HepG2 (cell line): ENCODE measurements at regions not wholly inside any gene's neighbourhood (a gene's known extent, or its start where the extent isn't known, plus 50 kb on each side); places are given as distances from the start of the nearest gene placed in this dataset.

Source experiments
- ATAC-seq: fragments of 200-7000 bp; cut with Tn5 transposase; 3 replicates; pipeline ENCODE4 v1.9.1; 2020; ENCODE audit warnings: mild to moderate bottlenecking, moderate library complexity
- BruUV-seq: library from RNA; stranded (reverse); fragments of 400-500 nt; replicated peaks from 2 replicates; lab custom pipeline; 2021; lab: Mats Ljungman, UMichigan
- CTCF ChIA-PET: fragments of 300-600 bp; formaldehyde crosslinking; extraction: SDS; loops from one replicate; lab custom pipeline; 2021; ENCODE audit warnings: low total read pairs, inconsistent platforms, low intra/inter-chr PET ratio; lab: Yijun Ruan, JAX
- POLR2A ChIA-PET: fragments of 350-600 bp; sonication (Branson Sonifier 250); formaldehyde crosslinking; loops from one replicate; lab custom pipeline; 2020; ENCODE audit warnings: antibody characterized with exemption, inconsistent platforms; lab: Yijun Ruan, JAX
- DNase-seq: peaks from one replicate; pipeline ENCODE4 v3.0.0-alpha.2; 2015; ENCODE audit warnings: low spot score
- FAIRE-seq: peaks from 3 replicates; lab custom pipeline; 2011; peaks lifted over from hg19 to GRCh38; lab: Jason Lieb, UNC
- H2AFZ ChIP-seq: one replicate; pipeline ENCODE4 v1.6.1; 2011; ENCODE audit warnings: low read length, inconsistent platforms
- H3K27ac ChIP-seq: fragments of 300-600 bp; 3 replicates; pipeline ENCODE4 v1.8.0; 2011; ENCODE audit warnings: mixed run types, mild to moderate bottlenecking, mixed read lengths, low read length, inconsistent platforms; ENCODE audit not compliant: insufficient read depth; ENCODE audit errors: extremely low read length
- H3K27me3 ChIP-seq, 2 experiments: fragments of 200-600 bp in 1 of 2; 2 replicates in 1 of 2; 3 replicates in 1 of 2; pipeline versions ENCODE4 v1.6.0 to v1.8.0; 2011; ENCODE audit warnings: low read length in 2 of 2, mild to moderate bottlenecking in 2 of 2, moderate library complexity in 2 of 2, inconsistent platforms in 1 of 2; ENCODE audit not compliant: insufficient read depth in 2 of 2, control insufficient read depth in 1 of 2
- H3K36me3 ChIP-seq, 2 experiments: fragments of 200-600 bp in 1 of 2; replicated peaks in 1 of 2; 2 replicates in 1 of 2; 3 replicates in 1 of 2; pipeline versions ENCODE4 v1.5.1 to v1.8.0; 2011; ENCODE audit warnings: low read length in 2 of 2, inconsistent platforms in 1 of 2; ENCODE audit not compliant: insufficient read depth in 2 of 2, control insufficient read depth in 1 of 2
- H3K4me1 ChIP-seq: 2 replicates; pipeline ENCODE4 v1.5.1; 2012; ENCODE audit warnings: low read length, inconsistent platforms; ENCODE audit not compliant: insufficient read depth
- H3K4me2 ChIP-seq: 2 replicates; pipeline ENCODE4 v1.6.0; 2011; ENCODE audit warnings: low read depth, low read length, inconsistent platforms
- H3K4me3 ChIP-seq, 3 experiments: fragments of 200-600 bp in 1 of 3; sonication (generic), shearing (Covaris generic) in 1 of 3; replicated peaks in 1 of 3; 2 replicates each; pipeline ENCODE4 v1.5.1; 2011 to 2016; ENCODE audit warnings: low read length in 3 of 3, inconsistent platforms in 2 of 3, low read depth in 2 of 3, mild to moderate bottlenecking in 2 of 3, control low read depth in 1 of 3, mixed read lengths in 1 of 3; ENCODE audit not compliant: insufficient read depth in 1 of 3
- H3K79me2 ChIP-seq: one replicate; pipeline ENCODE4 v1.6.1; 2011; ENCODE audit warnings: low read length, inconsistent platforms; ENCODE audit not compliant: insufficient read depth
- H3K9ac ChIP-seq: 2 replicates; pipeline ENCODE4 v1.6.0; 2011; ENCODE audit warnings: mild to moderate bottlenecking, low read depth, low read length, inconsistent platforms; ENCODE audit not compliant: insufficient read depth
- H3K9me3 ChIP-seq: 2 replicates; pipeline ENCODE4 v1.5.1; 2012; ENCODE audit warnings: mild to moderate bottlenecking, low read length
- H4K20me1 ChIP-seq: 2 replicates; pipeline ENCODE4 v1.6.0; 2011; ENCODE audit warnings: inconsistent platforms, mild to moderate bottlenecking, low read length, moderate library complexity; ENCODE audit not compliant: insufficient read depth
- CEBPZ ChIP-seq: IDR thresholded peaks from 2 replicates; pipeline ENCODE4 v1.6.1; 2012; ENCODE audit warnings: low read length, improper control_type of control experiment
- FOXP4 ChIP-seq: sonication (generic); formaldehyde crosslinking; IDR thresholded peaks from 2 replicates; pipeline ENCODE4 v1.4.0; 2020; ENCODE audit warnings: missing genetic modification reagents
- GATAD2A ChIP-seq: IDR thresholded peaks from 2 replicates; pipeline ENCODE4 v1.6.1; 2016
- GTF3A ChIP-seq: sonication (generic); formaldehyde crosslinking; conservative IDR thresholded peaks from 2 replicates; pipeline ENCODE4 v1.4.0; 2020; ENCODE audit warnings: mild to moderate bottlenecking, missing genetic modification reagents
- NFATC3 ChIP-seq: sonication (generic); formaldehyde crosslinking; IDR thresholded peaks from 2 replicates; pipeline ENCODE4 v1.5.1; 2020; ENCODE audit warnings: mild to moderate bottlenecking, missing genetic modification reagents
- NR3C1 ChIP-seq: sonication (generic); formaldehyde crosslinking; IDR thresholded peaks from 2 replicates; pipeline ENCODE4 v1.4.0; 2020; ENCODE audit warnings: missing genetic modification reagents
- TCF12 ChIP-seq, 2 experiments: fragments of 450-650 bp in 1 of 2; sonication (generic) in 1 of 2; formaldehyde crosslinking in 1 of 2; IDR thresholded peaks; 2 replicates each; pipeline versions ENCODE4 v1.6.1 to v1.8.0; 2017 to 2022; ENCODE audit warnings: antibody characterized with exemption in 1 of 2, mild to moderate bottlenecking in 1 of 2, missing genetic modification reagents in 1 of 2, moderate library complexity in 1 of 2
- ZNF800 ChIP-seq: sonication (generic); formaldehyde crosslinking; IDR thresholded peaks from 2 replicates; pipeline ENCODE4 v1.4.0; 2020; ENCODE audit warnings: missing genetic modification reagents
- WGBS: methylation state at CpG from one replicate; pipeline ENCODE4 v1.1.6; 2017; ENCODE audit warnings: low lambda C conversion rate; 5-methylcytosine and 5-hydroxymethylcytosine counted together
- in situ Hi-C: cut with HindIII; loops from 2 replicates; pipeline ENCODE4 v1.10.0; 2017; ENCODE audit warnings: low pct_unique_long_range_greater_than_20kb; ENCODE audit not compliant: extremely low pct_ligation_motif_present
- intact Hi-C: fragments of 100-400 bp; cut with micrococcal nuclease; formaldehyde crosslinking; loops from one replicate; pipeline ENCODE4 v1.10.0; 2022; ENCODE audit not compliant: unreplicated experiment
- TF ChIP-seq, protein P1 (sequence below), 2 experiments: fragments of 450-650 bp in 1 of 2; sonication (generic) in 1 of 2; formaldehyde crosslinking; IDR thresholded peaks; 2 replicates each; pipeline versions ENCODE4 v1.5.0 to v1.8.0; 2020 to 2022; ENCODE audit warnings: mild to moderate bottlenecking in 1 of 2, missing genetic modification reagents in 1 of 2

- Histone ChIP-seq H4K20me1 (no peaks in the 10 kb centered on the region), H3K79me2 (no peaks in the 10 kb centered on the region), H3K36me3 (no peaks in the 10 kb centered on the region), H2AFZ (no peak overlapping the region), H3K4me2 (no peak overlapping the region), H3K27me3 (peaks cover 22 to 87% of the 10 kb centered on the region in 2 experiments), H3K9ac (no peak overlapping the region), H3K27ac (no peak overlapping the region), H3K4me3 (no peak overlapping the region), H3K4me1 (no peaks in the 10 kb centered on the region), H3K9me3 (no peaks in the 10 kb centered on the region)
- 40% methylated on average over 16 of the region's 37 CpGs for WGBS
- no peak for DNase-seq
- no peak for FAIRE-seq
- ATAC-seq: no peak
- intact Hi-C loops (no loop called here), in situ Hi-C loops (no loop called here)
- CTCF ChIA-PET: no interaction called here
- TF ChIP-seq, protein P1, sequence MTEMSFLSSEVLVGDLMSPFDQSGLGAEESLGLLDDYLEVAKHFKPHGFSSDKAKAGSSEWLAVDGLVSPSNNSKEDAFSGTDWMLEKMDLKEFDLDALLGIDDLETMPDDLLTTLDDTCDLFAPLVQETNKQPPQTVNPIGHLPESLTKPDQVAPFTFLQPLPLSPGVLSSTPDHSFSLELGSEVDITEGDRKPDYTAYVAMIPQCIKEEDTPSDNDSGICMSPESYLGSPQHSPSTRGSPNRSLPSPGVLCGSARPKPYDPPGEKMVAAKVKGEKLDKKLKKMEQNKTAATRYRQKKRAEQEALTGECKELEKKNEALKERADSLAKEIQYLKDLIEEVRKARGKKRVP (CRISPR knock-in tag; IDR thresholded peaks at IDR 0.05): peak in 1 of 2 experiments; percentile 64; a peak in 1 of 4 replicates
- TF ChIP-seq NFATC3 (CRISPR knock-in tag) (no peak), ZNF800 (CRISPR knock-in tag) (no peak)
- POLR2A ChIA-PET: no interaction called here
- no TSS peak for BruUV-seq
Observed at GRCh38 chr7:1290679-1291356, 58.1 kb downstream of the UNCX start.

DNA sequence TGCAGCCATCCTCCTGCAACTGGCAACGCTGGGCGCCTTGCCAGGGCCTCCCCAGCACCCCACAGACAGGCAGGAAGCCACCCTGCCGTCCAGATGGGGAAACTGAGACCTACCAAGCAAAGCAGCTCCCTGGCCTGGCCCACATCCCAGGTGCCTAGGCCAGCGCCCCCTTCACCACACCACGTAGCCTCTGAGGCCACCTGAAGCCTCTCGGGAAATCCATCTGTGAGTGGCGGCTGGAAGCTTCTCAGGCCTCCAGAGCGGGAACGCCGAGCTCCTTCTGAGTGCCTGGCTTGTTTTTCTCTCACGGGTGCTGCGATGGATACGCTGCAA, 58.7 kb downstream of the UNCX start:
- DNase-seq (no peak), FAIRE-seq (no peak), ATAC-seq (no peak)
- no peaks in the 10 kb centered on the region for H3K79me2 ChIP-seq
- no peaks in the 10 kb centered on the region for H3K36me3 ChIP-seq
- no peak overlapping the region for H3K9ac ChIP-seq
- H3K4me3 ChIP-seq: no peak overlapping the region
- no peak overlapping the region for H3K27ac ChIP-seq
- no peaks in the 10 kb centered on the region for H3K9me3 ChIP-seq
- peaks cover 24 to 89% of the 10 kb centered on the region in 2 experiments for H3K27me3 ChIP-seq
- in situ Hi-C loops (no loop called here), intact Hi-C loops (no loop called here)
- no peaks in the 10 kb centered on the region for H4K20me1 ChIP-seq
- ChIA-PET CTCF (no interaction called here), POLR2A (no interaction called here)
- H3K4me2 ChIP-seq: no peak overlapping the region
- H2AFZ ChIP-seq: no peak overlapping the region
- no CpG with 5 or more reads among the region's 13 CpGs for WGBS
- no TSS peak for BruUV-seq
- no peaks in the 10 kb centered on the region for H3K4me1 ChIP-seq
- TF ChIP-seq GTF3A (CRISPR knock-in tag) (no peak), NR3C1 (no peak), CEBPZ (no peak), GATAD2A (CRISPR knock-in tag) (no peak), FOXP4 (no peak), TCF12 (IDR thresholded peaks at IDR 0.05) (no peak), TCF12 (CRISPR knock-in tag; IDR thresholded peaks at IDR 0.05) (no peak)
